Loucy (cell line): ENCODE measurements at regions not wholly inside any gene's neighbourhood (a gene's known extent, or its start where the extent isn't known, plus 50 kb on each side); places are given as distances from the start of the nearest gene placed in this dataset.

Source experiments
- H2AFZ ChIP-seq: fragments of 200-600 bp; sonication (generic); 2 replicates; pipeline ENCODE4 v1.6.0; 2016; ENCODE audit warnings: antibody characterized with exemption, mild to moderate bottlenecking, low read length, moderate library complexity
- H3F3A ChIP-seq: fragments of 200-600 bp; 2 replicates; pipeline ENCODE4 v1.6.0; 2016; ENCODE audit warnings: antibody characterized with exemption, low read depth, mild to moderate bottlenecking
- H3K27me3 ChIP-seq: fragments of 200-600 bp; sonication (generic); 2 replicates; pipeline ENCODE4 v1.6.1; 2014; ENCODE audit warnings: low read length, mild to moderate bottlenecking; ENCODE audit not compliant: insufficient read depth, poor library complexity, severe bottlenecking
- H3K36me3 ChIP-seq: fragments of 200-600 bp; sonication (generic); 2 replicates; pipeline ENCODE4 v1.6.1; 2016; ENCODE audit warnings: low read length; ENCODE audit not compliant: insufficient read depth
- H3K4me1 ChIP-seq: fragments of 200-600 bp; sonication (generic); 2 replicates; pipeline ENCODE4 v1.5.1; 2014; ENCODE audit warnings: low read length, mild to moderate bottlenecking; ENCODE audit not compliant: insufficient read depth, poor library complexity, severe bottlenecking
- H3K4me2 ChIP-seq: fragments of 200-600 bp; sonication (generic); 2 replicates; pipeline ENCODE4 v1.6.0; 2014; ENCODE audit warnings: antibody characterized with exemption, low read length, low read depth, mild to moderate bottlenecking; ENCODE audit not compliant: poor library complexity, severe bottlenecking
- H3K4me3 ChIP-seq: fragments of 200-600 bp; sonication (generic); 2 replicates; pipeline ENCODE4 v1.5.1; 2014; ENCODE audit warnings: low read length, mild to moderate bottlenecking, mixed read lengths; ENCODE audit not compliant: poor library complexity, severe bottlenecking
- H3K79me2 ChIP-seq: fragments of 200-600 bp; sonication (generic); 2 replicates; pipeline ENCODE4 v1.6.1; 2014; ENCODE audit warnings: low read length; ENCODE audit not compliant: insufficient read depth
- H3K9ac ChIP-seq: fragments of 200-600 bp; sonication (generic); 2 replicates; pipeline ENCODE4 v1.6.0; 2014; ENCODE audit warnings: mild to moderate bottlenecking, low read depth, low read length, moderate library complexity; ENCODE audit not compliant: poor library complexity, severe bottlenecking
- H3K9me2 ChIP-seq: fragments of 200-600 bp; sonication (generic); replicated peaks from 2 replicates; pipeline ENCODE4 v1.6.1; 2016; ENCODE audit warnings: low read depth, low read length, mixed read lengths
- H3K9me3 ChIP-seq: fragments of 200-600 bp; sonication (generic); 2 replicates; pipeline ENCODE4 v1.6.1; 2014; ENCODE audit warnings: mild to moderate bottlenecking, antibody characterized with exemption, low read length, low read depth; ENCODE audit not compliant: insufficient read depth
- H4K20me1 ChIP-seq: fragments of 200-600 bp; sonication (generic); 2 replicates; pipeline ENCODE4 v1.6.0; 2014; ENCODE audit warnings: antibody characterized with exemption, low read length, mild to moderate bottlenecking; ENCODE audit not compliant: insufficient read depth, poor library complexity, severe bottlenecking
- EZH2phosphoT487 ChIP-seq: fragments of 200-600 bp; IDR thresholded peaks from 2 replicates; pipeline ENCODE4 v1.6.1; 2018; ENCODE audit warnings: antibody characterized with exemption, mild to moderate bottlenecking, moderate library complexity, borderline replicate concordance
- TF ChIP-seq, protein P1 (sequence below): fragments of 200-600 bp; sonication (generic); conservative IDR thresholded peaks from 2 replicates; pipeline ENCODE4 v1.5.1; 2014; ENCODE audit warnings: mild to moderate bottlenecking, antibody characterized with exemption, low read length

GRCh38 chr2:156818944-156819343 is 382.8 kb downstream of the GPD2 start:
- Histone ChIP-seq H2AFZ (no peak overlapping the region), H3K4me2 (no peak overlapping the region), H4K20me1 (no peaks in the 10 kb centered on the region), H3K4me1 (no peaks in the 10 kb centered on the region), H3K79me2 (no peaks in the 10 kb centered on the region), H3K9ac (no peak overlapping the region), H3K9me2 (no peaks in the 10 kb centered on the region), H3K27me3 (no peaks in the 10 kb centered on the region), H3K9me3 (no peaks in the 10 kb centered on the region), H3K4me3 (no peak overlapping the region), H3F3A (no peaks in the 10 kb centered on the region), H3K36me3 (no peaks in the 10 kb centered on the region)
- TF ChIP-seq EZH2phosphoT487 = no peak
- TF ChIP-seq, protein P1, sequence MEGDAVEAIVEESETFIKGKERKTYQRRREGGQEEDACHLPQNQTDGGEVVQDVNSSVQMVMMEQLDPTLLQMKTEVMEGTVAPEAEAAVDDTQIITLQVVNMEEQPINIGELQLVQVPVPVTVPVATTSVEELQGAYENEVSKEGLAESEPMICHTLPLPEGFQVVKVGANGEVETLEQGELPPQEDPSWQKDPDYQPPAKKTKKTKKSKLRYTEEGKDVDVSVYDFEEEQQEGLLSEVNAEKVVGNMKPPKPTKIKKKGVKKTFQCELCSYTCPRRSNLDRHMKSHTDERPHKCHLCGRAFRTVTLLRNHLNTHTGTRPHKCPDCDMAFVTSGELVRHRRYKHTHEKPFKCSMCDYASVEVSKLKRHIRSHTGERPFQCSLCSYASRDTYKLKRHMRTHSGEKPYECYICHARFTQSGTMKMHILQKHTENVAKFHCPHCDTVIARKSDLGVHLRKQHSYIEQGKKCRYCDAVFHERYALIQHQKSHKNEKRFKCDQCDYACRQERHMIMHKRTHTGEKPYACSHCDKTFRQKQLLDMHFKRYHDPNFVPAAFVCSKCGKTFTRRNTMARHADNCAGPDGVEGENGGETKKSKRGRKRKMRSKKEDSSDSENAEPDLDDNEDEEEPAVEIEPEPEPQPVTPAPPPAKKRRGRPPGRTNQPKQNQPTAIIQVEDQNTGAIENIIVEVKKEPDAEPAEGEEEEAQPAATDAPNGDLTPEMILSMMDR = no peak

- Histone ChIP-seq H3K9ac (no peak overlapping the region), H3K4me2 (no peak overlapping the region), H3K4me3 (no peak overlapping the region), H3K4me1 (no peaks in the 10 kb centered on the region), H3K79me2 (no peaks in the 10 kb centered on the region), H3K27me3 (no peaks in the 10 kb centered on the region), H3F3A (no peaks in the 10 kb centered on the region), H2AFZ (no peak overlapping the region), H3K9me3 (peaks cover 5% of the 10 kb centered on the region; the same call in 1 of the 2 replicates), H3K36me3 (no peaks in the 10 kb centered on the region), H3K9me2 (no peaks in the 10 kb centered on the region), H4K20me1 (no peaks in the 10 kb centered on the region)
- TF ChIP-seq, protein P1 = no peak
- TF ChIP-seq EZH2phosphoT487 = no peak
Observed at GRCh38 chr2:156826341-156826933, 390.3 kb downstream of the GPD2 start.

DNA sequence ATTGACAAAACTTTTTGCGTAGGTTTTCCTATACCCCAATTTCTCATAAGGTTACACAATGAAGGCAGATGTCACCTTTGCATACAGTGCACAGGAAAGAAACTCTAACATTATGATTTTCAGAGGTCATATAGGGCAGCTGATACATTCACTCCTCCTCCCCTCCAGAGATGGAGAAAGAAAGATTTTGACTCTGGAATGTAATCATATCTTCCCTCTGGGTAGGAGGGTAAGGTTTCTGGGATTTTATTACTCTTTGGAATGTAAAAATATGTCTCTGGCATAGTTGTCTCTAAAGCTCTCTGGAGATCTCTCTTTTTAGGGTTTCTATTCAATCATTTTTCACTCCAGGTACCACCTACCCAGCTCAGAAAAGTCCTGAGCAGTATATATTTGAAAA is 398.3 kb downstream of the GPD2 start:
- Histone ChIP-seq H3K9me2 (no peaks in the 10 kb centered on the region), H3K36me3 (no peaks in the 10 kb centered on the region), H3K4me1 (no peaks in the 10 kb centered on the region), H3K79me2 (no peaks in the 10 kb centered on the region), H3F3A (no peaks in the 10 kb centered on the region), H3K4me2 (no peak overlapping the region), H2AFZ (no peak overlapping the region), H3K27me3 (no peaks in the 10 kb centered on the region), H3K9me3 (no peaks in the 10 kb centered on the region), H3K9ac (no peak overlapping the region), H4K20me1 (no peaks in the 10 kb centered on the region), H3K4me3 (no peak overlapping the region)
- TF ChIP-seq, protein P1 = no peak
- TF ChIP-seq EZH2phosphoT487 = no peak
